ENCODE measurements at regions not wholly inside any gene's neighbourhood (a gene's known extent, or its start where the extent isn't known, plus 50 kb on each side); places are given as distances from the start of the nearest gene placed in this dataset.

GRCh38 chr12:97272471-97272870 lies 190.1 kb upstream of the RMST start:
- peaks cover 37% of the 10 kb centered on the region for H3K27me3 ChIP-seq (replicated peaks; ENCODE audit: insufficient read depth, low read depth, low read length, poor library complexity)
- no peaks in the 10 kb centered on the region for H3K36me3 ChIP-seq (ENCODE audit: insufficient read depth, low read length, poor library complexity, severe bottlenecking)
- ChIA-PET POLR2A (ENCODE audit: low non-redundant PET) (no interaction called here), CTCF (no interaction called here)
- H3K4me1 ChIP-seq (ENCODE audit: insufficient read depth, low read length, poor library complexity, severe bottlenecking), result no peaks in the 10 kb centered on the region
- H3K4me3 ChIP-seq (ENCODE audit: low read depth, low read length, poor library complexity, severe bottlenecking), result no peak overlapping the region
- H3K9me3 ChIP-seq (ENCODE audit: low read depth, low read length, poor library complexity, severe bottlenecking), result no peaks in the 10 kb centered on the region
- no peak overlapping the region for H3K27ac ChIP-seq (ENCODE audit: low read depth, low read length, poor library complexity, severe bottlenecking)
- no TSS peak for BruUV-seq (replicated peaks)
- DNase-seq (ENCODE audit: low spot score), result no peak
- TF ChIP-seq EZH2 (IDR thresholded peaks at IDR 0.05; ENCODE audit: borderline replicate concordance, low read depth, low read length, poor library complexity, severe bottlenecking), result no peak
- TF ChIP-seq, protein P1, sequence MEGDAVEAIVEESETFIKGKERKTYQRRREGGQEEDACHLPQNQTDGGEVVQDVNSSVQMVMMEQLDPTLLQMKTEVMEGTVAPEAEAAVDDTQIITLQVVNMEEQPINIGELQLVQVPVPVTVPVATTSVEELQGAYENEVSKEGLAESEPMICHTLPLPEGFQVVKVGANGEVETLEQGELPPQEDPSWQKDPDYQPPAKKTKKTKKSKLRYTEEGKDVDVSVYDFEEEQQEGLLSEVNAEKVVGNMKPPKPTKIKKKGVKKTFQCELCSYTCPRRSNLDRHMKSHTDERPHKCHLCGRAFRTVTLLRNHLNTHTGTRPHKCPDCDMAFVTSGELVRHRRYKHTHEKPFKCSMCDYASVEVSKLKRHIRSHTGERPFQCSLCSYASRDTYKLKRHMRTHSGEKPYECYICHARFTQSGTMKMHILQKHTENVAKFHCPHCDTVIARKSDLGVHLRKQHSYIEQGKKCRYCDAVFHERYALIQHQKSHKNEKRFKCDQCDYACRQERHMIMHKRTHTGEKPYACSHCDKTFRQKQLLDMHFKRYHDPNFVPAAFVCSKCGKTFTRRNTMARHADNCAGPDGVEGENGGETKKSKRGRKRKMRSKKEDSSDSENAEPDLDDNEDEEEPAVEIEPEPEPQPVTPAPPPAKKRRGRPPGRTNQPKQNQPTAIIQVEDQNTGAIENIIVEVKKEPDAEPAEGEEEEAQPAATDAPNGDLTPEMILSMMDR (conservative IDR thresholded peaks at IDR 0.05; ENCODE audit: low read depth, low read length), result no peak
- intact Hi-C loops (cut with micrococcal nuclease; ENCODE audit: unreplicated experiment), result no loop called here

DNA sequence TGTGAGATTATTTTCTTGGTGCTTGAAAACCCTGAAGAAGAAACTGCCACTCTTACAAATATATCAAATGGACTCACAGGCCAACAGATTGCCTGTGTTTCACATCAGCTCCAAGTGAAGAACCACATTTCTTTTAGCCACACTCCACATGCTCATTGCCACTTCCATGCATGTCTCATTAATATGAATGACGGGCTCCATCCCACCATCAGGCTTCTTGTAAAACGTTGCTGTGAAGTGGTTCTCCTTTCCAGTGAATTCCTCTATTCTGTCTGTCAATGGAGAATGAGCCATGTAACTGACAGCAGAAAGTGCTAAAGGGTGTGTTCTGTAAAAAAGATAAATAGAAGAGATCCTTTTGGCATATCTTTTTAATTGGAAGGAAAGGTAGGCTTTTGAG lies 188.2 kb upstream of the RMST start:
- peaks cover 41% of the 10 kb centered on the region for H3K27me3 ChIP-seq (replicated peaks; ENCODE audit: insufficient read depth, low read depth, low read length, poor library complexity)
- TF ChIP-seq, protein P1 (conservative IDR thresholded peaks at IDR 0.05; ENCODE audit: low read depth, low read length), result no peak
- no peak for TF ChIP-seq EZH2 (IDR thresholded peaks at IDR 0.05; ENCODE audit: borderline replicate concordance, low read depth, low read length, poor library complexity, severe bottlenecking)
- H3K36me3 ChIP-seq (ENCODE audit: insufficient read depth, low read length, poor library complexity, severe bottlenecking), result no peaks in the 10 kb centered on the region
- no peaks in the 10 kb centered on the region for H3K9me3 ChIP-seq (ENCODE audit: low read depth, low read length, poor library complexity, severe bottlenecking)
- no peak overlapping the region for H3K4me3 ChIP-seq (ENCODE audit: low read depth, low read length, poor library complexity, severe bottlenecking)
- intact Hi-C loops (cut with micrococcal nuclease; ENCODE audit: unreplicated experiment), result no loop called here
- no peak overlapping the region for H3K27ac ChIP-seq (ENCODE audit: low read depth, low read length, poor library complexity, severe bottlenecking)
- DNase-seq (ENCODE audit: low spot score), result no peak
- BruUV-seq (replicated peaks), result no TSS peak
- POLR2A ChIA-PET (ENCODE audit: low non-redundant PET), result no interaction called here
- CTCF ChIA-PET, result no interaction called here
- H3K4me1 ChIP-seq (ENCODE audit: insufficient read depth, low read length, poor library complexity, severe bottlenecking), result no peaks in the 10 kb centered on the region

- no TSS peak for BruUV-seq (replicated peaks)
- Histone ChIP-seq H3K27ac (ENCODE audit: low read depth, low read length, poor library complexity, severe bottlenecking) (no peak overlapping the region), H3K4me1 (ENCODE audit: insufficient read depth, low read length, poor library complexity, severe bottlenecking) (no peaks in the 10 kb centered on the region), H3K9me3 (ENCODE audit: low read depth, low read length, poor library complexity, severe bottlenecking) (no peaks in the 10 kb centered on the region), H3K4me3 (ENCODE audit: low read depth, low read length, poor library complexity, severe bottlenecking) (no peak overlapping the region), H3K36me3 (ENCODE audit: insufficient read depth, low read length, poor library complexity, severe bottlenecking) (no peaks in the 10 kb centered on the region), H3K27me3 (replicated peaks; ENCODE audit: insufficient read depth, low read depth, low read length, poor library complexity) (peaks cover 41% of the 10 kb centered on the region)
- intact Hi-C loops (cut with micrococcal nuclease; ENCODE audit: unreplicated experiment), result no loop called here
- POLR2A ChIA-PET (ENCODE audit: low non-redundant PET), result no interaction called here
- TF ChIP-seq, protein P1 (conservative IDR thresholded peaks at IDR 0.05; ENCODE audit: low read depth, low read length), result no peak
- TF ChIP-seq EZH2 (IDR thresholded peaks at IDR 0.05; ENCODE audit: borderline replicate concordance, low read depth, low read length, poor library complexity, severe bottlenecking), result no peak
- no peak for DNase-seq (ENCODE audit: low spot score)
- CTCF ChIA-PET, result no interaction called here
Measured at GRCh38 chr12:97275256-97275655, 187.3 kb upstream of the RMST start.

Data from A673 (cell line).